Mesothelial cell of epicardium (in vitro differentiated cells): ENCODE measurements at regions not wholly inside any gene's neighbourhood (a gene's known extent, or its start where the extent isn't known, plus 50 kb on each side); places are given as distances from the start of the nearest gene placed in this dataset.

Source experiments
- DNase-seq, 2 experiments: peaks; one replicate each; pipeline ENCODE4 v3.0.0; 2021; ENCODE audit warnings: low spot score in 2 of 2; ENCODE audit not compliant: unreplicated experiment in 2 of 2
- H3K27ac Mint-ChIP-seq: 2 replicates; pipeline ENCODE4 v1.8.0; 2021; ENCODE audit warnings: mixed read lengths
- H3K27me3 Mint-ChIP-seq: 2 replicates; pipeline ENCODE4 v1.8.0; 2021; ENCODE audit warnings: low read depth, mixed read lengths
- H3K36me3 Mint-ChIP-seq: 2 replicates; pipeline ENCODE4 v1.8.0; 2021; ENCODE audit warnings: mixed read lengths
- H3K4me1 Mint-ChIP-seq: 2 replicates; pipeline ENCODE4 v1.8.0; 2021; ENCODE audit warnings: mixed read lengths
- H3K4me3 Mint-ChIP-seq: 2 replicates; pipeline ENCODE4 v1.8.0; 2021; ENCODE audit warnings: mild to moderate bottlenecking, moderate library complexity, mixed read lengths
- H3K9me3 Mint-ChIP-seq: 2 replicates; pipeline ENCODE4 v1.8.0; 2021; ENCODE audit warnings: mixed read lengths
- CTCF ChIP-seq: fragments of 200-600 bp; sonication (generic); IDR thresholded peaks from one replicate; pipeline ENCODE4 v1.5.0; 2021; ENCODE audit warnings: antibody characterized with exemption; ENCODE audit not compliant: unreplicated experiment

- no peak for DNase-seq
- Mint-ChIP-seq H3K36me3 (peaks cover 9% of the 10 kb centered on the region), H3K27me3 (no peaks in the 10 kb centered on the region), H3K4me3 (no peak overlapping the region), H3K9me3 (no peaks in the 10 kb centered on the region), H3K27ac (peak overlapping the region; percentile 96), H3K4me1 (peaks cover 37% of the 10 kb centered on the region)
- TF ChIP-seq CTCF = no peak
Measured at GRCh38 chr9:38228331-38229103, 159.5 kb upstream of the SHB start.

- H3K4me3 Mint-ChIP-seq = peak overlapping the region; percentile 62
Measured at GRCh38 chr9:38227656-38228055, 158.6 kb upstream of the SHB start.

GRCh38 chr9:38227061-38227540 lies 158.1 kb upstream of the SHB start:
- H3K4me3 Mint-ChIP-seq = peak overlapping the region; percentile 62
- peaks cover 37% of the 10 kb centered on the region for H3K4me1 Mint-ChIP-seq
- DNase-seq = peak; percentile 79 to 90
- peaks cover 11% of the 10 kb centered on the region for H3K9me3 Mint-ChIP-seq
- peaks cover 20% of the 10 kb centered on the region for H3K36me3 Mint-ChIP-seq
- no peaks in the 10 kb centered on the region for H3K27me3 Mint-ChIP-seq
- H3K27ac Mint-ChIP-seq = peak overlapping the region; percentile 96
- TF ChIP-seq CTCF = no peak

More at GRCh38 chr9:38227656-38228055, 158.6 kb upstream of the SHB start:
- no peak for TF ChIP-seq CTCF
- no peaks in the 10 kb centered on the region for H3K27me3 Mint-ChIP-seq
- H3K4me1 Mint-ChIP-seq = peaks cover 37% of the 10 kb centered on the region
- peaks cover 15% of the 10 kb centered on the region for H3K36me3 Mint-ChIP-seq
- H3K27ac Mint-ChIP-seq = peak overlapping the region; percentile 96
- DNase-seq = no peak
- peaks cover 6% of the 10 kb centered on the region for H3K9me3 Mint-ChIP-seq

DNA sequence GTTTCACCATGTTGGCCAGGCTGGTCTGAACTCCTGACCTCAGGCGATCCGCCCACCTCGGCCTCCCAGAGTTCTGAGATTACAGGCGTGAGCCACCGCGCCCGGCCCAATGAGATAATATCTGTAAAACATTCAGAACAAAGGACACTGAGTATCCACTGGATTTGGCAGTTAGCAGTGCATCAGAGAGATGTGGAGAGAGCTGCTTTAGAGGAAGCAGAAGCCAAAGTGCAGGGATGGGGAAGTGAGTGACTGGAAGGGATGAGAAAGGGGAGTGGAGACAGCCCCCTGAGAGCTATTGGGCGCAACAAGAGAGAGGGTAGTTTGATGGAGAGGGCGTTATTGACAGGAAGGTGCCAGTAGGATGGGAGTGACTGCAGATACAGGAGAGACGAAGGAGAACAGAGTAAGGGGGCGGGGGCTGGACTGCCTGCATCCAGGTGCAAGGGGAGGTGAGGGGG lies 157.5 kb upstream of the SHB start:
- no peaks in the 10 kb centered on the region for H3K27me3 Mint-ChIP-seq
- H3K36me3 Mint-ChIP-seq = peaks cover 23% of the 10 kb centered on the region
- DNase-seq = no peak
- H3K9me3 Mint-ChIP-seq = peaks cover 15% of the 10 kb centered on the region
- H3K27ac Mint-ChIP-seq = peak overlapping the region; percentile 93
- peak overlapping the region; percentile 62 for H3K4me3 Mint-ChIP-seq
- H3K4me1 Mint-ChIP-seq = peaks cover 37% of the 10 kb centered on the region
- no peak for TF ChIP-seq CTCF

DNA sequence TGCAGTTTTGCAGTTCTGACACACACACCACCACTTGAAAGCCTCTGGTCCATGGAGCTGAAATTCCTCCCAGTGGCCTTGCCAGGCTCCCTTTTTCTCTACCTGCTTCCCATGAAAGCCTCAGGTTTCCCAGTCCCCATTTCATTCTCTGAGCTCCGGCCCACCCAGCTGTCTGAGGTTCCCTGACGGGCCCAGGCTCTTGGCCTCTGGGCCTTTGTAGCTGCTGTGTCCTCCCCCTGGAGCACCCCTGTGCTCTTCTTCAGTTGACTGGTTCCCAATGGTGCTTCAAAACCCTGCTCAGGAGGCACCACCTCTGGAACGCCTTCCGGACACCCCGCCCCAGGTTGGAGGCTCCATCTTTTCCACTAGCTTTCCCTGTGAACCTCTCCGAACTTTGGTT lies 155.9 kb upstream of the SHB start:
- Mint-ChIP-seq H3K9me3 (peaks cover 21% of the 10 kb centered on the region), H3K4me1 (peaks cover 37% of the 10 kb centered on the region), H3K4me3 (no peak overlapping the region), H3K27me3 (no peaks in the 10 kb centered on the region), H3K27ac (peak overlapping the region; percentile 27), H3K36me3 (peaks cover 25% of the 10 kb centered on the region)
- no peak for DNase-seq
- TF ChIP-seq CTCF = no peak
